Cardiac muscle cell (in vitro differentiated cells and primary cell): ENCODE measurements at regions not wholly inside any gene's neighbourhood (a gene's known extent, or its start where the extent isn't known, plus 50 kb on each side); places are given as distances from the start of the nearest gene placed in this dataset.

Source experiments
- DNase-seq, 2 donors: peaks; one replicate each; pipeline versions ENCODE4 v3.0.0 to v3.0.0-alpha.2; 2010 to 2017; ENCODE audit warnings: low read depth in 1 of 2, low spot score in 1 of 2
- H3K27ac ChIP-seq: fragments of 200-600 bp; sonication (generic); 2 replicates; pipeline ENCODE4 v1.5.1; 2016
- H3K27me3 ChIP-seq: fragments of 200-600 bp; sonication (generic); 2 replicates; pipeline ENCODE4 v1.6.0; 2016; ENCODE audit warnings: control low read depth
- H3K36me3 ChIP-seq: fragments of 200-600 bp; sonication (generic); 2 replicates; pipeline ENCODE4 v1.5.1; 2016; ENCODE audit warnings: control low read depth
- H3K4me1 ChIP-seq: fragments of 200-600 bp; sonication (generic); 2 replicates; pipeline ENCODE4 v1.8.1; 2017; ENCODE audit warnings: low read depth, mild to moderate bottlenecking, mixed run types
- H3K4me3 ChIP-seq: fragments of 200-600 bp; sonication (generic); 2 replicates; pipeline ENCODE4 v1.5.1; 2016; ENCODE audit warnings: mild to moderate bottlenecking
- H3K9me3 ChIP-seq: fragments of 200-600 bp; sonication (generic); 2 replicates; pipeline ENCODE4 v1.5.1; 2017; ENCODE audit warnings: low read depth, mild to moderate bottlenecking, control low read depth
- TF ChIP-seq, protein P1 (sequence below): IDR thresholded peaks from 2 replicates; pipeline ENCODE4 v1.5.1; 2012; ENCODE audit warnings: low read depth, mild to moderate bottlenecking, low read length

DNA sequence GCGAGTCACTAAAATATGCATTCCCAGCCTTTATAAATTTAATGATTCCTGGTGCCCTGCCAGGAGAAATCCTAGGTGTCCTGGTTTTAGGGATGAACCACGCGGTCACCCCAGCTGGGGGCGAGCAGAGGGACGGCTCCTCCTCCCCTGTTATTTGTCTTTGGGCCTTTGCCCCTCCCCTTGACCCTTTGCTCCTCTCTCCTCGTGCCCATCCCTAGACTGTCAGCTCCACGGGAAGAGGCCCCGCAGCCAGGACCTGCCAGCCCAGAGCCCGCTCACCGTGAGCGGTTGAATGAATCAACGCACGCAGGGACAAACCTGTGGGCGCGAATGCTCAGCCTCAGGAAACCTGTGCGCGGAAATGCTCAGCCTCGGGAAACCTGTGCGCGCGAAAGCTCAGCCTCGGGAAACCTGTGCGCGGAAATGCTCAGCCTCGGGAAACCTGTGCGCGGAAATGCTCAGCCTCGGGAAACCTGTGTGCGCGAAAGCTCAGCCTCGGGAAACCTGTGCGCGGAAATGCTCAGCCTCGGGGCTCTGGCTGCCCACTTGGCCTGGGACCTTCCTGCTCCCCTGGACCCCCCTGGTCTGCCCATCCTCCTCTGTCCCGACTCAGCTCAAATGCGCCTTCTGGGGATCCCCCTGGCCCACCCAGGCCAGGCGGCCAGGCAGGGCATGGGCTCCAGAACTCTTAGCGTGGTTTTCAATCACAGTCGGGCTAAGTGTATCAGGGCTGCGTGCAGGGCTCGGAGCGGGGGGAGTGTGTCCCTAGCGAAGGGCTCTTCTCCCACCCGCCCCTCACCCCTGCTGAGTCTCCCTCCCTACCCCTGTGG lies 140.5 kb upstream of the COL5A1 start:
- no peaks in the 10 kb centered on the region for H3K36me3 ChIP-seq
- no peak overlapping the region for H3K27ac ChIP-seq
- DNase-seq: peak in 1 of 2 donors; percentile 5
- no peak overlapping the region for H3K4me3 ChIP-seq
- H3K9me3 ChIP-seq: no peaks in the 10 kb centered on the region
- peaks cover 39% of the 10 kb centered on the region for H3K27me3 ChIP-seq
- H3K4me1 ChIP-seq: no peaks in the 10 kb centered on the region
- TF ChIP-seq, protein P1, sequence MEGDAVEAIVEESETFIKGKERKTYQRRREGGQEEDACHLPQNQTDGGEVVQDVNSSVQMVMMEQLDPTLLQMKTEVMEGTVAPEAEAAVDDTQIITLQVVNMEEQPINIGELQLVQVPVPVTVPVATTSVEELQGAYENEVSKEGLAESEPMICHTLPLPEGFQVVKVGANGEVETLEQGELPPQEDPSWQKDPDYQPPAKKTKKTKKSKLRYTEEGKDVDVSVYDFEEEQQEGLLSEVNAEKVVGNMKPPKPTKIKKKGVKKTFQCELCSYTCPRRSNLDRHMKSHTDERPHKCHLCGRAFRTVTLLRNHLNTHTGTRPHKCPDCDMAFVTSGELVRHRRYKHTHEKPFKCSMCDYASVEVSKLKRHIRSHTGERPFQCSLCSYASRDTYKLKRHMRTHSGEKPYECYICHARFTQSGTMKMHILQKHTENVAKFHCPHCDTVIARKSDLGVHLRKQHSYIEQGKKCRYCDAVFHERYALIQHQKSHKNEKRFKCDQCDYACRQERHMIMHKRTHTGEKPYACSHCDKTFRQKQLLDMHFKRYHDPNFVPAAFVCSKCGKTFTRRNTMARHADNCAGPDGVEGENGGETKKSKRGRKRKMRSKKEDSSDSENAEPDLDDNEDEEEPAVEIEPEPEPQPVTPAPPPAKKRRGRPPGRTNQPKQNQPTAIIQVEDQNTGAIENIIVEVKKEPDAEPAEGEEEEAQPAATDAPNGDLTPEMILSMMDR: no peak

DNA sequence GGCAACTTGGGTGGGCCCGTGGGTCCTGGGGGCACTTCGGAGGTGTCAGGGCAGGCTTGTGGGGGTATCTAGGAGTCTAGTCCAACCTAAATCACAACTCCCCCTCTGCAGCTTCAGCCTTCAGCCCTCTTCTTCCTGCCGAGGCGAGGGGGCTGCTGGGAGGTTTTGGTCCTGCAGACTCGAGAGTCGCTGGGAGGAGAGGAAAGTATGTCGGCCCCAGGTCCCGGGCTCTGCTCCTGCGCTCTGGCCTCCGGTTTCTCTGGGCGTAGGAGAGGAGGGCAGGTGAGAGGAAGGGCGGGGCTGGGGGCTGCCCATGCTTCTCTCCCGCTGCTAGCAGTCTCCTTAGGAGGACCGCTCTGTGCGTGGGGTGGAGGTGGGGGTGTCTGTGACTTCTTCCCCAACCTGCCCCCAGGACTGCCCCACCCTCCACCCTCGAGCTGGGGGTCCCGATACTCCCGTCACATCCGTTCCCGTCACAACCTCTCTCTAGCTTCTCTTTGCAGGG lies 139.8 kb upstream of the COL5A1 start:
- no peak for DNase-seq
- Histone ChIP-seq H3K9me3 (no peaks in the 10 kb centered on the region), H3K36me3 (no peaks in the 10 kb centered on the region), H3K27ac (no peak overlapping the region), H3K4me1 (no peaks in the 10 kb centered on the region), H3K27me3 (peaks cover 39% of the 10 kb centered on the region), H3K4me3 (no peak overlapping the region)
- TF ChIP-seq, protein P1: no peak

DNA sequence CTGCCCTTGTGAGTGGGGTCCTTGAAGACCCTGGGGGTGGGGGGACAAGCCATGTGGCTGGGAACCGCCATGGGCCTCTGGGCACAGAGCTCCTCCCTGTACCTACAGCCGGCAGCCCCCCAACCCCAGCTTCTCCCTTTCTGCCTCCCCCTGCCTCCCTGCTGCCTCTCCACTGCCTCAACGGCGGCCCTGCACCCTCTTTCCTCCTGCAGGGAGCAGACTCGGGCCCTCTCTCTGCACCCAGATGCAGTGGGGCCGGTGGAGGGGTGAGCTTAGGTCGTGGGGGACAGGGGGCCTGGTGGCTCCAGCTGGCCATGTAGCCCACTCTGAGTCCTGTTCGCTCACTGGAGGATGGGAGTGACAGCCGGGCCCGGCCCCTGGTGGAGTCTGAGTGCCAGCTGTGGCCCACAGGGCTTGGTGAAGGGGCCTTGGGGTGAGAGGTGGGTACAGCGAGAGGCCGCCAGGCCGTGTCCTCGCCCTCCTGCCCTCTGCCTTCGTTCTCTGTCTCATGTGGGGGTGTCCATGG lies 139.3 kb upstream of the COL5A1 start:
- Histone ChIP-seq H3K27ac (no peak overlapping the region), H3K27me3 (peaks cover 39% of the 10 kb centered on the region), H3K9me3 (no peaks in the 10 kb centered on the region), H3K36me3 (no peaks in the 10 kb centered on the region), H3K4me3 (no peak overlapping the region), H3K4me1 (no peaks in the 10 kb centered on the region)
- TF ChIP-seq, protein P1: no peak
- no peak for DNase-seq

DNA sequence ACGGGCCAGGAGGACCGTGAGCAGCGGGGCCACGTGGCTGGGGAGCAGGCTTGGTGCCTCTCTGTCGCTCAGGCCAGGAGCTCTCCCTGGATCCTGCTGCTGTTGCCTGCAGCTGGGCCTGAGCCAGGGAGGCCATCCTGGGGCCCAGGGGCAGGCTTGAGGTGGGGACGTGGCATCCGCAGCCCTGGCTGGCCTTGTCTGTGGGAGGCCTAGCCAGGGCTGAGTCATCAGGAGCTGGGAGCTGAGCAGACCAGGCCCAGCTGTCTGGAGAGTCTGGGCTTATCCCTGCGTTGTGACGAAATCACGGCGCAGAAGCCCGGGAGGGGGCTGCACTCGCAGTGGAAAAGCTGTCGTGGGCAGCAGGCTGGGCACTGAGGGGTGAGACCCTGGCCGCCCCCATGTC lies 138.8 kb upstream of the COL5A1 start:
- Histone ChIP-seq H3K4me1 (no peaks in the 10 kb centered on the region), H3K4me3 (no peak overlapping the region), H3K9me3 (no peaks in the 10 kb centered on the region), H3K27ac (no peak overlapping the region), H3K36me3 (no peaks in the 10 kb centered on the region), H3K27me3 (peaks cover 39% of the 10 kb centered on the region)
- DNase-seq: peak; percentile 7 to 99
- TF ChIP-seq, protein P1: no peak

DNA sequence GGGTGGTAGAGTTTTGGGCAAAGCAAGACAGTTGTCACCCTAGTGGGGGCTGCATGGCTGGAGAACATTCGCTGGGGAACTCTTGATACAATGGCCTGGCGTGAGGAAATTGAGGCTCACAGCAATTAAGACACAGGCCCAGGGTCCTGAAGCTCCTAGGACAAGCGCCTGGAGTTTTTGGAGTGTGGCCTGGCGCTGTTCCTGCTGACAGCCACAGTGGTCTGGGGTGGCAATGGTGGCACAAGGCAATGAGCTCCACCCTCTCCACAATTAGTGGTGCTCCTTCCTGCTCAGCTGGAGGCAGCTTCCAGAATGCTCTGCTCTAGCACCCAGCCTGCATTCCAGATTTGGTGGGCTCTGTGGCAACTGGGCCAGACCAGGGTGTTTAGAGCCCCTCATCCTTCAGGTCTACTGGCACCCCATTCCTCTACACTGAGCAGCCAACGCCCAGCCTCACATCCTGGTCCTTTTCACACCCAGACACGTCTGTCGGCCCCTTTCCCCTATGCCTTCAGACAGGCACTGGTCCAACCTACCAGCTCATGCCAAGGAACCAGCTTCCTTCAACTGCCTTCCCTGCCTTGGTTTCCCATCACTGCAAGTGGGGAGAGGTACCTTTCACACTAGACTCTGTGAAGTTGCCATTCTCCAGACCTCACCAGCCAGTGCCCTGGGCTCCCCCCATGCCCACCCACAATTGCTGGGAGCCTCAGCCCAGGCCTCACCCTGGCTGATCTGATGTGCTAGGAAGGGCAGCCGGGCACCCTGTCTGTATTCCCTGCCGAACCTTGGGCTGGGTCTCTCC lies 138.1 kb upstream of the COL5A1 start:
- peaks cover 39% of the 10 kb centered on the region for H3K27me3 ChIP-seq
- no peak overlapping the region for H3K4me3 ChIP-seq
- peak in 1 of 2 donors; percentile 13 for DNase-seq
- H3K4me1 ChIP-seq: no peaks in the 10 kb centered on the region
- H3K36me3 ChIP-seq: no peaks in the 10 kb centered on the region
- TF ChIP-seq, protein P1: no peak
- no peak overlapping the region for H3K27ac ChIP-seq
- H3K9me3 ChIP-seq: no peaks in the 10 kb centered on the region
